ENCODE measurements at regions not wholly inside any gene's neighbourhood (a gene's known extent, or its start where the extent isn't known, plus 50 kb on each side); places are given as distances from the start of the nearest gene placed in this dataset.

- no peak for TF ChIP-seq EZH2 (IDR thresholded peaks at IDR 0.05; ENCODE audit: insufficient read depth, poor library complexity, severe bottlenecking)
- TF ChIP-seq EZH2phosphoT487 (IDR thresholded peaks at IDR 0.05; ENCODE audit: insufficient read depth, low read depth), result no peak
Observed at GRCh38 chr10:71032887-71033286, 144.5 kb upstream of the PCBD1 start.
